ENCODE measurements at regions not wholly inside any gene's neighbourhood (a gene's known extent, or its start where the extent isn't known, plus 50 kb on each side); places are given as distances from the start of the nearest gene placed in this dataset.
"Not testable (repeated sequence)": the region's sequence is repeated elsewhere in the genome, so short reads cannot be mapped to it uniquely, and the experiment has no call there.

DNA sequence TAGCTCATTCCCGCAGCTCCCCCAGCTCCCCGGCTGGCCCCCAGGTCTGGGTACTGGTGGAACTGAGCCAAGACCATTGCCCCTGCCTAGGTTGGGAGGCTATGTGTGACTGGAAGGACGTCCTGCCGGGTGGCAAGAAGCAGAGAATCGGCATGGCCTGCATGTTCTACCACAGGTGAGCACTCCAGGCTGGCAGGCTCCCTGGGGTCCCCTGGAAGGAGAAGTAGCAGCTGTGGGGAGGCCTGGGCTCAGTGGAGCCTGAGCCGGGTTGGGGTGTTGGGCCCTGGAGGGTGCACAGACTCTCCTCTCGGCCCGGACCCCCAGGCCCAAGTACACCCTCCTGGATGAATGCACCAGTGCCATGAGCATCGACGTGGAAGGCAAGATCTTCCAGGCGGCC is 202.6 kb downstream of the CCT8L2 start:
- TF ChIP-seq, protein P1, sequence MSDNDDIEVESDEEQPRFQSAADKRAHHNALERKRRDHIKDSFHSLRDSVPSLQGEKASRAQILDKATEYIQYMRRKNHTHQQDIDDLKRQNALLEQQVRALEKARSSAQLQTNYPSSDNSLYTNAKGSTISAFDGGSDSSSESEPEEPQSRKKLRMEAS (IDR thresholded peaks at IDR 0.05; ENCODE audit: low read depth, low read length): not testable (repeated sequence)
- TF ChIP-seq EP300 (IDR thresholded peaks at IDR 0.05; ENCODE audit: borderline replicate concordance in 1 of 2, control insufficient read depth in 1 of 2, low read depth in 2 of 2, low read length in 2 of 2); RB1 (IDR thresholded peaks at IDR 0.05; ENCODE audit: borderline replicate concordance); POLR2AphosphoS5 (IDR thresholded peaks at IDR 0.05; ENCODE audit: low read length); HDAC6 (IDR thresholded peaks at IDR 0.05; ENCODE audit: unreplicated experiment); ZZZ3 (IDR thresholded peaks at IDR 0.05; ENCODE audit: control insufficient read depth, insufficient read length, low read depth): not testable (repeated sequence)
- TF ChIP-seq, protein P2, sequence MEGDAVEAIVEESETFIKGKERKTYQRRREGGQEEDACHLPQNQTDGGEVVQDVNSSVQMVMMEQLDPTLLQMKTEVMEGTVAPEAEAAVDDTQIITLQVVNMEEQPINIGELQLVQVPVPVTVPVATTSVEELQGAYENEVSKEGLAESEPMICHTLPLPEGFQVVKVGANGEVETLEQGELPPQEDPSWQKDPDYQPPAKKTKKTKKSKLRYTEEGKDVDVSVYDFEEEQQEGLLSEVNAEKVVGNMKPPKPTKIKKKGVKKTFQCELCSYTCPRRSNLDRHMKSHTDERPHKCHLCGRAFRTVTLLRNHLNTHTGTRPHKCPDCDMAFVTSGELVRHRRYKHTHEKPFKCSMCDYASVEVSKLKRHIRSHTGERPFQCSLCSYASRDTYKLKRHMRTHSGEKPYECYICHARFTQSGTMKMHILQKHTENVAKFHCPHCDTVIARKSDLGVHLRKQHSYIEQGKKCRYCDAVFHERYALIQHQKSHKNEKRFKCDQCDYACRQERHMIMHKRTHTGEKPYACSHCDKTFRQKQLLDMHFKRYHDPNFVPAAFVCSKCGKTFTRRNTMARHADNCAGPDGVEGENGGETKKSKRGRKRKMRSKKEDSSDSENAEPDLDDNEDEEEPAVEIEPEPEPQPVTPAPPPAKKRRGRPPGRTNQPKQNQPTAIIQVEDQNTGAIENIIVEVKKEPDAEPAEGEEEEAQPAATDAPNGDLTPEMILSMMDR (IDR thresholded peaks at IDR 0.05 in 2 of 3, conservative IDR thresholded peaks at IDR 0.05 in 1 of 3; ENCODE audit: control insufficient read depth in 2 of 3, extremely low read depth in 1 of 3, insufficient read depth in 1 of 3, low read depth in 3 of 3, low read length in 3 of 3): not testable (repeated sequence)

Data from GM12878 (cell line).